H1 (cell line): ENCODE measurements at regions not wholly inside any gene's neighbourhood (a gene's known extent, or its start where the extent isn't known, plus 50 kb on each side); places are given as distances from the start of the nearest gene placed in this dataset.

Source experiments
- ASH2L ChIP-seq: fragments of 200-600, 300-600 bp; sonication (generic); IDR thresholded peaks from one replicate; pipeline ENCODE4 v1.7.1; 2017; ENCODE audit warnings: low read length
- KDM5A ChIP-seq: fragments of 200-600 bp; IDR thresholded peaks from 2 replicates; pipeline ENCODE4 v1.7.1; 2012; ENCODE audit warnings: mild to moderate bottlenecking, low read length, inconsistent platforms, mixed read lengths
- NANOG ChIP-seq: IDR thresholded peaks from 2 replicates; pipeline ENCODE4 v1.6.1; 2011; ENCODE audit warnings: low read length, low read depth, mild to moderate bottlenecking, inconsistent platforms; ENCODE audit not compliant: insufficient read depth, poor library complexity, severe bottlenecking
- RAD21 ChIP-seq, 2 experiments: IDR thresholded peaks in 1 of 2; conservative IDR thresholded peaks in 1 of 2; 2 replicates each; pipeline ENCODE4 v1.6.1; 2011; ENCODE audit warnings: low read depth in 2 of 2, low read length in 2 of 2, improper control_type of control experiment in 1 of 2, inconsistent platforms in 1 of 2, mild to moderate bottlenecking in 1 of 2, moderate library complexity in 1 of 2
- RNF2 ChIP-seq: fragments of 200-900, 300-1000 bp; sonication (generic); IDR thresholded peaks from 2 replicates; pipeline ENCODE4 v1.7.1; 2016; ENCODE audit warnings: borderline replicate concordance, low read depth, mild to moderate bottlenecking, antibody characterized with exemption, low read length; ENCODE audit not compliant: poor library complexity, severe bottlenecking; ENCODE audit errors: missing control alignments
- SP1 ChIP-seq: IDR thresholded peaks from 2 replicates; pipeline ENCODE4 v1.6.1; 2011; ENCODE audit warnings: low read depth, low read length
- TF ChIP-seq, protein P1 (sequence below): IDR thresholded peaks from 2 replicates; pipeline ENCODE4 v1.6.1; 2012; ENCODE audit warnings: inconsistent platforms

DNA sequence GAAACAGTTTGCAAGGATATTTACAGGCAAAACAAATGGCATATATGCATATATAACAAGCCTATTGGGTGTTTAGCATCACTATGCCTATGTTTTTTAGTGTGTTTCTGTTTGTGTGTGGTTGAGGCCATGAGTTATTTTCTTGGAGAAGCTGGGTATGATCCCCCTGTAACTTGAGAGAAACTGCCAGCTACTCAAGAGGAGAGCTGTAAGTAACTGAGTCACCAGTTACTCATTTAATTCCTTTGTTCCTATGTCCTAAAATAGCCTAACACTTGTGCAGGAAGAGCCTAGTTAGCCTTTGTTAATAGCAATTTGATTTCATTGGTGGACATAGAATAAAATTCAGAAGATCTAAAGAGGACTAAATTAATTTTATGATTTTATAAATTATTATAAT lies 79.1 kb downstream of the PWWP3B start (continued):
- TF ChIP-seq RAD21 (IDR thresholded peaks at IDR 0.05 in 1 of 2, conservative IDR thresholded peaks at IDR 0.05 in 1 of 2; ENCODE audit: low read depth in 2 of 2, low read length in 2 of 2) = no peak
- no peak for TF ChIP-seq RNF2
- no peak for TF ChIP-seq KDM5A
- TF ChIP-seq ASH2L = no peak
- TF ChIP-seq SP1 = no peak
- TF ChIP-seq, protein P1, sequence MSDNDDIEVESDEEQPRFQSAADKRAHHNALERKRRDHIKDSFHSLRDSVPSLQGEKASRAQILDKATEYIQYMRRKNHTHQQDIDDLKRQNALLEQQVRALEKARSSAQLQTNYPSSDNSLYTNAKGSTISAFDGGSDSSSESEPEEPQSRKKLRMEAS = no peak
- TF ChIP-seq NANOG = no peak
- TF ChIP-seq, all 59 proteins: peak for 0
